GM18498 (cell line): ENCODE measurements at regions not wholly inside any gene's neighbourhood (a gene's known extent, or its start where the extent isn't known, plus 50 kb on each side); places are given as distances from the start of the nearest gene placed in this dataset.
"Not testable (repeated sequence)": the region's sequence is repeated elsewhere in the genome, so short reads cannot be mapped to it uniquely, and the experiment has no call there.

Experiments
- ATAC-seq: cut with Tn5 transposase; IDR thresholded peaks from one replicate; pipeline ENCODE4 v1.9.1; 2021; ENCODE audit warnings: mild to moderate bottlenecking, moderate library complexity; ENCODE audit not compliant: unreplicated experiment

- no peak for ATAC-seq
Observed at GRCh38 chr12:89848732-89849131, 140.1 kb upstream of the ATP2B1 start.

GRCh38 chr12:89846473-89847055 lies 137.9 kb upstream of the ATP2B1 start:
- ATAC-seq: no peak

DNA sequence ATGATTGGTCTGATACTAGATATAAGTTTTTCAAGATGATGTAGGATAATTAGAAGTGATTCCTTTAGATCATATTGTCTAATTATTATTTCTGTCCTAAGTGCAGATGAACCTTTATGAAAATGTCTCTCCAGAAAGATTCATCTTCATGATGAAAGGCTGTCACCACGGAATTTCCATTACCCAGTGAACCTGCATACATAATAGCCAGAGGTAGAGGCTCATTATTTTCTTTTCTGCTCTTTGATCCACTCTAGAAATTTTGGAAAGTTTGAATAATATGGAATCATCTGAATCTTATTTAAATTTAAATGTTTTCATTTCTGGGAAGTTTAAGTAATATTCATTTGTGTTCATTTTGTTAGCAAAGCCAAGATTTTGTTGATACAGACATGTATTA lies 137.1 kb upstream of the ATP2B1 start:
- no peak for ATAC-seq

DNA sequence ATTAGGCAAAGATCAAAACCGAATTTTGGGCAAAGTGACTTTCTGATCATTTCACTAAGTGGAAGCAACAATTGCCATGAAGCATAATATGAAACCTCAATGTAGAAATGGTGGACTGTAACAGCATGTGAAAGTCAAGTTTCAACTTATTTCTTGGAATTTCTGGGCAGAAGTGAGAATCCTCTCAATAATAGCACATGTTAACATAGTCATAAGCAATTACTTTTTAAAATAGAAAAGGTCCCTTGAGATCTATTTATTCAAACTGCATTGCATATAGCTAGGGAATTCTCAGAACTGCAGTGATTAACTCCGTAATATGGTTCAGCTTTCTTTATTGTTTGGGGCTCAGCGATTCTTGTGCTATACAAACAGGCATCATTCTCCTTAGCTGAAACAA lies 136.7 kb upstream of the ATP2B1 start:
- no peak for ATAC-seq

DNA sequence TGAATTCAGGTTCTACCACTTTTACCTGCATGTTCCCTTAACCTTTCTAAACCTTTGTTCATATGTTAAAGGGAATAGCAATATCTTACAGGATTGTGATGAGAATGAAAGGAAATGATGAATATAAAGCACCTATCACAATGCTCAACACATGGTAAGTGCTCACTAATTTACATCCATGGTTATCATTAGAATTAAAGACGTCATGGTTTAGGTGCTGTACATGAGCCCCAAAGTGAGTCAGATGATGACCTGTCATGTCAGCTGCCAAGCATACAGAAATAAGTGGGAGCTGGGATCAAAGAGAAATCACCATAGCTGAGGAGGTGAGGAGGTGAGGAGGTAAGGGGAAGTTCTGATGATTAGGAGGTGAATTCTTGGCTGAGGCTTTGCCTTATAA lies 135.9 kb upstream of the ATP2B1 start:
- no peak for ATAC-seq

DNA sequence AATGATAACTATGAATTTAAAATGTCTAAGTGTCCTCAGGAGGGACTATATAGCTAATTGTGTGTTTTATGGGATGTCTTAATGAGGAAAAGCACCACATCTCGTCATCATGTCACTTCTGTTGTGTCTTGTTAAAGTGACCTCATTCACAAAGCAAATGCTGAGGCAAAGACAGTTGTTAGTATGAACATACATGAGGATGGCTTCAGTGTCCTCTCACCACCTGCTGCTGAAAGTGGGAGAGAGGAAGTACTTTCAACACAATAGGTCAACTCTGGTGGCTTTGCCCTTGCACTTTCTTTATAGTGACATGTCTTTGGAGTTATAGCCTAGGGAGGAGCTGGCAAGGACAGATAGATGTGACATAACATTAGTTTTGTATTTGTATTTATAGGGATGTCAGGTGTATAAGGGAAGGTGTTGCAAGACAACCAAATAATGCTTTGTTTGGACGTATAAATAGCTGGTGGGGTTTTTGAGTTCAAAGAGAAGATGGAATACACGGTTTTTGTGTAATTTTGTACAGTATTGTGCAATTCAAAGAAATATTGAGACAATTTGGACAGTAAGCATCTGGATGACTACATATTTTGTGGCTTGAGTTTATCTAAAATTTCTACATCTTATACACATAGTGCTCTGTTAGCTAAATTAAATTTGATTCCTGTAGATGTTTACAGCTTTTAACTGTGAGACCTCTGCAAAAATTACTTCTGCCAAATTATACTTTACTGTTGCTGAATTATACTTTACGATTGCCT lies 131.7 kb upstream of the ATP2B1 start:
- ATAC-seq: no peak

DNA sequence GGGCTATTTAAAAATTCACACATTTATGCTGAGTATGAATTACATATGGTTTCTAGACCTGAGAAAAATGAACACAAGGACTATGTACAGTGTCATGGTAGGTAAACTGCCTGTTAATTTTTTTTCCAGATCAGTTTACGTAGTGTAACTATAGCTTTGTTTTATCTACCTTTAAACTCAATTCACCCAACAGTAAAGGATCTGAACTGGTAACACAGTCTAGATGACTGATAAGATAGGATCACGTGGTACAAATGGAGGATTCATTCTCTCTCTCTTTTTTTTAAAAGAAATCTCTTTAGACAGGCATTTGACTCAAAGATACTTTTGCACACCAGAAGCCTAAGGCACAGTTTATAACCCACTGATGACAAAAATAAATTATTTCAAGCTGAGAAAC lies 130.8 kb upstream of the ATP2B1 start:
- ATAC-seq: no peak

DNA sequence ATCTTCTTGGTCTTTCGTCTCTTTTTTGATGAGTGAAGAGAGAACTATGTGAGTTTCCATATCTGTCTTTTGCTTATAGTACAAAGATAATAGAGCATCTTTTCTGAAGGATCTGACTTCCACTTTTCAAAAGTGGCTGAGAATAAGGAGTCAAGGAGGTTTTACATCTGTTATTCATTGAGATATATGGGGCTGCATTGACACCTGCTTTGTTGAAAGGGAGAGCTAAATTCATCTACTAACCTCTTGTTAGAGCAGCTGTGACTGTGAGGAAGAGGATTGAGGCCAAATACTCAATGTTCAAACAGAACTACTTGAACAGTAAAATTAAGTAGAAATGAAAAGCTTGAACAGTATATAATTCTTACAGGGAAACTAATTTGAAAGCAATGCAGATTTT lies 130.2 kb upstream of the ATP2B1 start:
- no peak for ATAC-seq

DNA sequence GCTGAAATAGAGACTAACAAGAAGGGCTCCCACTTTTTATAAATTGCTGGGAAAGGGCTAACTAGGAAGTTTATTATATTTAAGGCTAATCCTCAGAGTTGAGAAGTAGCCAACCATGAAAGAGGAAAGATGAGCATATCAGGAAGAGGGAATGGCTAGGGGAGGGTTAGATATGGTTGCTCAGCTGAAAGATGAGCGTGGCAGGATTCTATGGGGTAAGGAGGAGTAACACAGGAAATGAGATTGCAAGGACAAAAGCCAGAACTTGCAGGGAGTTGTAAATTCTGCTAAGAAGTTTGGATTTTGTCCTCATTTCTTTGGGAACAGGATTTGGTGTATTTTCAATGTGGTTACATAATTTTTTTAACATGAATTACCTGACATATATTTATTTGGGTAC lies 127.4 kb upstream of the ATP2B1 start:
- no peak for ATAC-seq

DNA sequence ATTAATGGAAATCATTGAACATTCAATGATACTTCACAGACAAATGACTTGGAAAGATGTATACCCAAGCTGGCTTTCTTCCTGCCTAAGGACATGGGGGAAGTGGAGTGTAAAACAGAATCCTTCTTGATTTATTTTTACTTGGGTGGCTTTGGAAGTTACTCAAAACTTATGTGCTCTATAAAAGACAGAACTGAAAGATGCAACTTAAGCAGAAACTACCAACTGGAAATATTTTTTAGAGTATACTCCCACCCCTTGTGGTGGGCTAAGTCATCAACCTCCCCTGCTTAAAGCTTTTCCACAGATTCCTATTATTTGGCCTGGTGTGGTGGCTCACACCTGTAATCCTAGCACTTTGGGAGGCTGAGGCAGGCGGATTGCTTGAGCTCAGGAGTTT lies 126.0 kb upstream of the ATP2B1 start:
- ATAC-seq: no peak

- no peak for ATAC-seq
Observed at GRCh38 chr12:89833337-89834252, 125.0 kb upstream of the ATP2B1 start.

- ATAC-seq: no peak
Observed at GRCh38 chr12:89832336-89832735, 123.7 kb upstream of the ATP2B1 start.

DNA sequence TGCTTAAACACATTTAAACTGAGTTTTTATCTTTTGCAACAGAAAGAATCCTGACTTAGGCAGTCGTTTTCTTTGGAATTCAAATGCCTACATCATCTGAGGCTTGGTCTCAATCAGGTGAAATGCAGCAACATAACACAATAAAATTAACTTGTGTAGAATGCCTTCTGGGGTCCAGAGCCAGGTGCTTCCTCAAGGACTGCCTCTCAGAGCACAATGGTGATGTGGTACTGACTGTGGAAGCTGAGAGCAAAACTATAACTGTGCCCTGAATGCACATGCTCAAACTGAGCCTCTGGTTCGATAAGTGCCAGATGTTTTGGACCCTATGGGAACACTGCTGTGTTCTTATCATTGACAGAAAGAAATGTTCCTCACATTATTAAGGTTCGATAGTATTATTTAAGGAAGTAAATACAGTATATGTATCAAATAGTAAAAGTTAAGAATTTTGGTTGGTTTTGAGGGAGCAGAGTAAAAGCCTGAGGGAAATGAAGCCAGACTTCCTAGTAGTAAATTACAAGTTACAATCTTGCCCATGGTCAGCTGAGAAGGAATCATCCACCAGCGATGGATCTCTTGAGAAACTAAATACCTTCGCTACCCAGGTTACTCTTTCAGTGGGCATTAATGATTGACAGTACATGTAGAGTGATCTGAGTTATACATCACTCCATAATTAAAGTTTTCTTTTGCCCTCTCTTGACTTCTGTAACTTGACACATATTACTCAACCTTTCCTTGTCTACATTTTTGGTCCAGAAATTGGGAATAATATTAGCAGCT lies 122.9 kb upstream of the ATP2B1 start:
- ATAC-seq: no peak

DNA sequence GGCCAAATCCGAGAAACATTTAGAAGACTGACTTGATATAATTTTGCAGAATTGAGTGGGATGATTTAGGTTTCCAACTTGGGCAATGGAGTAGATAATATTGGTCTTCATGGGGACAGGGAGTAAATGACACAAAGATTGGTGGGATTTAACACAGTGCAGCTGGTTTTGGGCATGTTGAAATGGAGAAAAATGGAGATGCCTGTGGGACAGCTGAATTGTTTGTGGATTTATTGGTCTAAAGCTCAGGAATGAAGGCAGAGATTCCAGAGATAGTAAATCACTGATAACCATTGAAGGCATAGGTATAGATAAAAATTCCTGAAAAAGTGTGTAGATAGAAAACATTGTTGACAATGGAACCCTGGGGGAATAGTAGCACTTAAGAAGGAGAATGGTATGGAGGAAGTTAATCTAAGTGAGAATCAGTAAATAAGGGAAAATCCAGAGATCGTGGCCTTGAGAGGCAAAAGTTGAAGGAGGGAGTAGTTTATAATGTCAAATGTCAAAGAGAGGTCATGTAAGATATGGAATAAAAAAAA lies 120.9 kb upstream of the ATP2B1 start:
- no peak for ATAC-seq

- no peak for ATAC-seq
Observed at GRCh38 chr12:89828575-89828974, 119.9 kb upstream of the ATP2B1 start.

DNA sequence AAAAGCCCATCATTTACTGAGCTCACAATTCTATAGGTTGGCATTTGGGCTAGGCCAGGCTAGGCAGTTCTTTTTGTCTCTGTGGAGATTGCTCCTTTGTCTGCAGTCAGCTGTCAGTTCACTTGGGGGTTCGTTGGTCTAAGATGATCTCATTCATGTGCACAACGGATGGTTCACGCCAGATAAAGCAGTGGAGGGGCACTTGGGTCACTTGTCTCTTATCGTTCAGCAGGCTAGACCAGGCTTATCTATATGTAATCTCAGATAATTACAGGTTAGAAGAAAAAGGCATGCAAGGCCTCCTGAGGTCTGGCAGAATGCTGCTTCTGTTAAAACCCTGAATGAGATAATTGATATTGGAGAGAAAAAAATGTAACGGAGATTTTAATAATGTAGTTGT lies 119.0 kb upstream of the ATP2B1 start:
- no peak for ATAC-seq

GRCh38 chr12:89826468-89826867 lies 117.8 kb upstream of the ATP2B1 start:
- no peak for ATAC-seq

DNA sequence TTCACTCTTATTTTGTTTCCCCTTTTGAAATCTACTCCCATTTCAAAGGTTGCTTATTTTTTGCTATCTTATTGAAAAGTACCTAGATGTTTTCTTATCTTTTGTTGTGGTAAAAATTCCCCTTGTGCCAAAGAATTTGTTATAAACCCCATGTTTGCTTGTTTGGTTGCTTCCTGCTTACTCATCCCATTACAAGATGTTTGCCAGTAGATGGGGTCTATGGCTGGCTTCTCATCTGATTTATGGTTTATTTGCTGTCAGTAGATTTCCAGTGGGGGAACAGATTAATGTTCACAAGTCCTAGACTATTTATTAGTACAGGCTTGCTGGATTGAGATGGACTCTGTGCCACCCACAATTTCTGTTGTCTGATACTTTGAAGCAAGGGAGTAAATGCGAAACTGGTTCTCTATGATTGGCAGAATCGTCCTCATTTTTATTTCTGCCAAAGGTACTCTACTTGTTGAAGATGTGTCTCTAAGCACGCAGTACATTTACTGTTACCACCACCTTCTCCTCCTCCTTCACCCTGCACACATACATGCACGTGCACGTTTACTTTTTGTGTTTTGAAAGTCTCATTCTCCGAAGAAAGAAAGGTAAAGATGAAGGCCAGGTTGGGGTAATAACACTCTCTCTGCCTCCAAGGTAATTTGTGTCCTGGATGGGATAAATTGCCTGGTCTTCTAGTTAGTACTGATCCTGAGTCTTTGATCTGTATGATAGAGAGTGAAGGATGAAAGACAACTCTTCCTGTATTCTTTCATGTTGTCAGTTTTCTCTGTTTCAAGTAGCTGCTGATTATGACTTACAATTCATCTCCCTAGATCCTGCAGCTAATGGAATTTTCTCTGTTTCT lies 117.2 kb upstream of the ATP2B1 start:
- no peak for ATAC-seq

DNA sequence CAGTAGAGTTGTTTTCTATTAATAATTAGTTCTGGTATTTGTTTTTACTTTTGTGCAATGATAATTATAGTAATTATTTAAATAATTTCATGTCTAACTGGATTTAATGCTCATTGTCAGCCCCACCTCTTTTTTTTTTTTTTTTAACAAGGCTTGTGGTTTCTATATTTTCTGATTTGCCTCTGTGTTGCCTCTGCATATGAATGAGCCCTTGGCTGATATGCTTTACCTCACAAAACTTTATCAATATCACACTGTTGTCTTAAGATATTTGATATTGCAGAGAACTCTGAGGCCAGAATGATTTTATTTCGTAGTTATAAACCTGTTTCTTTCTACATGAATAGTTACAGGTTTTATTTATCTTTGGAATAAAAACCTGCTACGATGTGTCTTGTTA lies 116.2 kb upstream of the ATP2B1 start:
- ATAC-seq: no peak

- ATAC-seq: not testable (repeated sequence)
Observed at GRCh38 chr12:89822992-89823391, 114.4 kb upstream of the ATP2B1 start.
